CD4-positive, alpha-beta T cell (primary cell): ENCODE measurements at regions not wholly inside any gene's neighbourhood (a gene's known extent, or its start where the extent isn't known, plus 50 kb on each side); places are given as distances from the start of the nearest gene placed in this dataset.

Source experiments
- ATAC-seq: fragments of 200-7000 bp; cut with Tn5 transposase; one replicate; pipeline ENCODE4 v1.10.0; 2022; ENCODE audit warnings: mild to moderate bottlenecking; ENCODE audit not compliant: poor library complexity
- CTCF ChIA-PET: fragments of 350-600 bp; sonication (Branson Sonifier 250); formaldehyde crosslinking; loops from one replicate; lab custom pipeline; 2021; ENCODE audit warnings: antibody characterized with exemption, inconsistent platforms; lab: Charles Lee
- POLR2A ChIA-PET: fragments of 350-600 bp; sonication (Branson Sonifier 250); formaldehyde crosslinking; loops from one replicate; lab custom pipeline; 2021; ENCODE audit warnings: antibody characterized with exemption, inconsistent platforms; lab: Charles Lee
- DNase-seq, 14 experiments: peaks; one replicate each; pipeline ENCODE4 v3.0.0-alpha.2; 2013 to 2020; ENCODE audit warnings: mixed read lengths in 2 of 14
- H3K27ac ChIP-seq, 2 donors: one replicate each; pipeline versions ENCODE4 v1.5.1 to v1.7.0; 2013; ENCODE audit warnings: low read length in 2 of 2, low read depth in 1 of 2, mild to moderate bottlenecking in 1 of 2
- H3K27me3 ChIP-seq, 2 experiments: 1 replicate in 1 of 2; 2 replicates in 1 of 2; pipeline versions ENCODE4 v1.6.1 to v1.7.0; 2013; ENCODE audit warnings: low read length in 2 of 2, control low read depth in 1 of 2, mild to moderate bottlenecking in 1 of 2, moderate library complexity in 1 of 2; ENCODE audit not compliant: insufficient read depth in 2 of 2, control insufficient read depth in 1 of 2
- H3K36me3 ChIP-seq: one replicate; pipeline ENCODE4 v1.6.1; 2013; ENCODE audit warnings: low read length, control low read depth; ENCODE audit not compliant: insufficient read depth
- H3K4me1 ChIP-seq: one replicate; pipeline ENCODE4 v1.6.1; 2013; ENCODE audit warnings: low read length, control low read depth; ENCODE audit not compliant: insufficient read depth
- H3K4me3 ChIP-seq: one replicate; pipeline ENCODE4 v1.5.1; 2013; ENCODE audit warnings: mild to moderate bottlenecking, low read length, moderate library complexity
- H3K9me3 ChIP-seq, 2 experiments: 1 replicate in 1 of 2; 2 replicates in 1 of 2; pipeline versions ENCODE4 v1.6.1 to v1.7.0; 2013; ENCODE audit warnings: low read length in 2 of 2, mild to moderate bottlenecking in 2 of 2, control low read depth in 1 of 2, moderate library complexity in 1 of 2; ENCODE audit not compliant: control insufficient read depth in 1 of 2, insufficient read depth in 1 of 2
- H3K27ac Mint-ChIP-seq: one replicate; pipeline ENCODE4 v1.8.0; 2020; ENCODE audit warnings: mixed read lengths
- H3K27me3 Mint-ChIP-seq: one replicate; pipeline ENCODE4 v1.8.0; 2021; ENCODE audit warnings: mixed read lengths
- H3K36me3 Mint-ChIP-seq: one replicate; pipeline ENCODE4 v1.8.0; 2021; ENCODE audit warnings: low read depth, mixed read lengths
- H3K4me1 Mint-ChIP-seq: one replicate; pipeline ENCODE4 v1.8.0; 2021; ENCODE audit warnings: low read depth, mixed read lengths
- H3K4me3 Mint-ChIP-seq: one replicate; pipeline ENCODE4 v1.8.0; 2020; ENCODE audit warnings: mild to moderate bottlenecking, mixed read lengths
- H3K9me3 Mint-ChIP-seq: one replicate; pipeline ENCODE4 v1.8.0; 2020; ENCODE audit warnings: mixed read lengths
- CTCF ChIP-seq: fragments of 200-600 bp; IDR thresholded peaks from one replicate; pipeline ENCODE4 v1.8.0; 2022; ENCODE audit warnings: antibody characterized with exemption, mild to moderate bottlenecking
- intact Hi-C, 2 experiments: fragments of 100-400 bp; cut with DNase I in 1 of 2; cut with micrococcal nuclease in 1 of 2; formaldehyde crosslinking; loops; one replicate each; pipeline versions ENCODE4 v1.15.1 to v1.9.0; 2023 to 2025; cut with DNase I, micrococcal nuclease

- Histone ChIP-seq H3K27me3 (no peaks in the 10 kb centered on the region), H3K4me3 (no peak overlapping the region), H3K9me3 (no peaks in the 10 kb centered on the region), H3K36me3 (no peaks in the 10 kb centered on the region), H3K4me1 (no peaks in the 10 kb centered on the region), H3K27ac (no peak overlapping the region)
- Mint-ChIP-seq H3K9me3 (peaks cover 8% of the 10 kb centered on the region), H3K4me3 (no peak overlapping the region), H3K36me3 (no peaks in the 10 kb centered on the region), H3K27me3 (no peaks in the 10 kb centered on the region), H3K27ac (no peak overlapping the region), H3K4me1 (no peaks in the 10 kb centered on the region)
- ChIA-PET POLR2A (no interaction called here), CTCF (no interaction called here)
- intact Hi-C loops, result no loop called here
- no peak for TF ChIP-seq CTCF
- DNase-seq (no peak), ATAC-seq (no peak)
Observed at GRCh38 chr2:142190805-142191204, 60.0 kb upstream of the LRP1B start.

DNA sequence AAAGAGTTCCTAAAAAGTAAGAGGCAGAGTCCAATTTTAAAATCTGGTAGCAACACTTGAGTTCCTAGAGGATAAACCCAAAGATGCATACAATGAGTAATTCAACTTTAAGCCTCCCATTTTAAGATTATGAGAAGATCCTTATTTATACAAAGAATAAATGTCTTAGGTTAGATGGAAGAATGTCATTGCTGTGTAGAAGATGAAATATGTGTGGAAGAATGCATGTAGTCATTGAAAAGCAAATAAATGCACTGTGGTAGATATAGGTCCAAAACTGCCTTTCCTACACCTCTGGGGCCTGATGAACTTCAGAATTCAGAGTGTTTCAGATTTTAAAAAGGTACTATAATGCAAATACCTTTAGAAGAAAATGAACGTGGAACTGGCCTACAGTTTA is 58.7 kb upstream of the LRP1B start:
- H3K4me1 Mint-ChIP-seq, result no peaks in the 10 kb centered on the region
- Histone ChIP-seq H3K36me3 (no peaks in the 10 kb centered on the region), H3K9me3 (no peaks in the 10 kb centered on the region), H3K27me3 (no peaks in the 10 kb centered on the region), H3K27ac (no peak overlapping the region), H3K4me1 (no peaks in the 10 kb centered on the region), H3K4me3 (no peak overlapping the region)
- POLR2A ChIA-PET, result no interaction called here
- CTCF ChIA-PET, result no interaction called here
- no peak overlapping the region for H3K4me3 Mint-ChIP-seq
- ATAC-seq, result no peak
- TF ChIP-seq CTCF, result no peak
- intact Hi-C loops, result no loop called here
- no peaks in the 10 kb centered on the region for H3K27me3 Mint-ChIP-seq
- no peaks in the 10 kb centered on the region for H3K36me3 Mint-ChIP-seq
- no peak overlapping the region for H3K27ac Mint-ChIP-seq
- no peak for DNase-seq
- H3K9me3 Mint-ChIP-seq, result peaks cover 3% of the 10 kb centered on the region

GRCh38 chr2:142188562-142188961 is 57.7 kb upstream of the LRP1B start:
- no peak overlapping the region for H3K4me3 Mint-ChIP-seq
- H3K4me1 ChIP-seq, result no peaks in the 10 kb centered on the region
- no peaks in the 10 kb centered on the region for H3K36me3 ChIP-seq
- peaks cover 3% of the 10 kb centered on the region for H3K9me3 Mint-ChIP-seq
- ATAC-seq (no peak), DNase-seq (no peak)
- intact Hi-C loops, result no loop called here
- ChIA-PET POLR2A (no interaction called here), CTCF (no interaction called here)
- no peak overlapping the region for H3K4me3 ChIP-seq
- TF ChIP-seq CTCF, result no peak
- H3K27me3 Mint-ChIP-seq, result no peaks in the 10 kb centered on the region
- no peak overlapping the region for H3K27ac ChIP-seq
- peaks cover 0 to 3% of the 10 kb centered on the region in 2 experiments for H3K9me3 ChIP-seq
- no peaks in the 10 kb centered on the region for H3K4me1 Mint-ChIP-seq
- H3K27me3 ChIP-seq, result no peaks in the 10 kb centered on the region
- H3K36me3 Mint-ChIP-seq, result no peaks in the 10 kb centered on the region
- H3K27ac Mint-ChIP-seq, result no peak overlapping the region
